ENCODE measurements at regions not wholly inside any gene's neighbourhood (a gene's known extent, or its start where the extent isn't known, plus 50 kb on each side); places are given as distances from the start of the nearest gene placed in this dataset.

GRCh38 chr4:45408996-45409395, 682.6 kb upstream of the GNPDA2 start:
- TF ChIP-seq POLR2AphosphoS5 (IDR thresholded peaks at IDR 0.05) (no peak), CTCF (IDR thresholded peaks at IDR 0.05) (no peak), POLR2A (IDR thresholded peaks at IDR 0.05) (no peak)

Data from stomach (tissue), 4 donors.